ENCODE measurements at regions not wholly inside any gene's neighbourhood (a gene's known extent, or its start where the extent isn't known, plus 50 kb on each side); places are given as distances from the start of the nearest gene placed in this dataset.

GRCh38 chr6:3654898-3655297 is 96.6 kb downstream of the PXDC1 start:
- no peaks in the 10 kb centered on the region for H3K9me3 ChIP-seq (ENCODE audit: control insufficient read depth, low read length)
- no peak overlapping the region for H3K9ac ChIP-seq (ENCODE audit: low read length)
- no peak for DNase-seq (ENCODE audit: low read depth)
- H3K27me3 ChIP-seq (replicated peaks; ENCODE audit: control insufficient read depth, insufficient read depth, low read length): no peaks in the 10 kb centered on the region
- H3K4me1 ChIP-seq (ENCODE audit: control insufficient read depth, insufficient read depth, low read length): peaks cover 4% of the 10 kb centered on the region
- no peak overlapping the region for H3K4me3 ChIP-seq (ENCODE audit: low read length)
- H3K36me3 ChIP-seq (ENCODE audit: control insufficient read depth, insufficient read depth, low read length, severe bottlenecking): no peaks in the 10 kb centered on the region

GRCh38 chr6:3654436-3654835 is 97.1 kb downstream of the PXDC1 start:
- Histone ChIP-seq H3K4me3 (ENCODE audit: low read length) (no peak overlapping the region), H3K9me3 (ENCODE audit: control insufficient read depth, low read length) (no peaks in the 10 kb centered on the region), H3K27me3 (replicated peaks; ENCODE audit: control insufficient read depth, insufficient read depth, low read length) (no peaks in the 10 kb centered on the region), H3K36me3 (ENCODE audit: control insufficient read depth, insufficient read depth, low read length, severe bottlenecking) (no peaks in the 10 kb centered on the region), H3K9ac (ENCODE audit: low read length) (no peak overlapping the region), H3K4me1 (ENCODE audit: control insufficient read depth, insufficient read depth, low read length) (peaks cover 4% of the 10 kb centered on the region)
- DNase-seq (ENCODE audit: low read depth): no peak

- no peaks in the 10 kb centered on the region for H3K4me1 ChIP-seq (ENCODE audit: control insufficient read depth, insufficient read depth, low read length)
- no peaks in the 10 kb centered on the region for H3K36me3 ChIP-seq (ENCODE audit: control insufficient read depth, insufficient read depth, low read length, severe bottlenecking)
Measured at GRCh38 chr6:3653528-3654070, 97.9 kb downstream of the PXDC1 start.

GRCh38 chr6:3651698-3652229 is 99.7 kb downstream of the PXDC1 start:
- no peak for DNase-seq (ENCODE audit: low read depth)

More at GRCh38 chr6:3653528-3654070, 97.9 kb downstream of the PXDC1 start:
- Histone ChIP-seq H3K4me3 (ENCODE audit: low read length) (no peak overlapping the region), H3K27me3 (replicated peaks; ENCODE audit: control insufficient read depth, insufficient read depth, low read length) (no peaks in the 10 kb centered on the region), H3K9ac (ENCODE audit: low read length) (no peak overlapping the region), H3K9me3 (ENCODE audit: control insufficient read depth, low read length) (peaks cover 7% of the 10 kb centered on the region)
- no peak for DNase-seq (ENCODE audit: low read depth)

DNA sequence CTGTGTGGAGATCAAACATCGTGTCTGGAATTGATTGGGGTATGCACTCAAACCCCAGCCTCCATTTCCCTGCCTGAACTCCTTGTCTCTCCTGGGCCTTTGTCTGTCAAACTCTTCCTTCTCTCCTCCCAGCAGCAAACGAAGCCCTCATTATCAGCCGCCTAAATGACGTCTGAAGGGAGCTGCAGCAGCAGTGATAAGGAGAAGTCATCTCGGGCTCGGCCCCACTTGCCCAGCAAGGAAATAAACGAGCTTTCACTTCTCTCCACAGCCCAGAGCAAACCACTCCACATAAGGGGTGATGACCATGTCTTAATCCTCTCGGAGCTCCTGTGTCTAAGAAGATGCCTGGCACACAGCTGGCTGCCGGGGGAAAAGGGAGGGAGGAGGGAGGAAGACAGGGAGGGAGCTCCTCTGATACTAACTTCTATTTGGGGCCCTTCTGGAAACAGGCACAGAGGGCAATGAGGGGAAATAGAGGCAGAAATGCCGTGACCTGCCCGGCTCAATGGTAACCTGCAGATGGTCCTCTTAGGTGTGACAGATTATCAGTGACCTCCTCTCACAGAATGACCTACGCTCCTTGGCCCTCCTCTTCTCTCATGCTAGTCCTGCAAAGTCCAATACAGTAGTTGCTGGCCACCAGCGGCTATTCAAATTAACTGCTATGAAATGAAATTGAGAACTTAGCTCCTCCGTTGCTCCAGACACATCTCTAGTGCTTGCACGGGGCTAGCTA is 100.4 kb downstream of the PXDC1 start:
- Histone ChIP-seq H3K9me3 (ENCODE audit: control insufficient read depth, low read length) (peaks cover 7% of the 10 kb centered on the region), H3K27me3 (replicated peaks; ENCODE audit: control insufficient read depth, insufficient read depth, low read length) (peaks cover 2% of the 10 kb centered on the region), H3K36me3 (ENCODE audit: control insufficient read depth, insufficient read depth, low read length, severe bottlenecking) (no peaks in the 10 kb centered on the region), H3K4me1 (ENCODE audit: control insufficient read depth, insufficient read depth, low read length) (no peaks in the 10 kb centered on the region), H3K9ac (ENCODE audit: low read length) (no peak overlapping the region), H3K4me3 (ENCODE audit: low read length) (no peak overlapping the region)
- DNase-seq (ENCODE audit: low read depth): no peak

More at GRCh38 chr6:3651698-3652229, 99.7 kb downstream of the PXDC1 start:
- Histone ChIP-seq H3K9me3 (ENCODE audit: control insufficient read depth, low read length) (peaks cover 7% of the 10 kb centered on the region), H3K4me1 (ENCODE audit: control insufficient read depth, insufficient read depth, low read length) (no peaks in the 10 kb centered on the region), H3K36me3 (ENCODE audit: control insufficient read depth, insufficient read depth, low read length, severe bottlenecking) (no peaks in the 10 kb centered on the region), H3K4me3 (ENCODE audit: low read length) (no peak overlapping the region), H3K27me3 (replicated peaks; ENCODE audit: control insufficient read depth, insufficient read depth, low read length) (peaks cover 2% of the 10 kb centered on the region), H3K9ac (ENCODE audit: low read length) (no peak overlapping the region)

- H3K9me3 ChIP-seq (ENCODE audit: control insufficient read depth, low read length): peaks cover 7% of the 10 kb centered on the region
- DNase-seq (ENCODE audit: low read depth): no peak
- H3K4me1 ChIP-seq (ENCODE audit: control insufficient read depth, insufficient read depth, low read length): no peaks in the 10 kb centered on the region
- H3K36me3 ChIP-seq (ENCODE audit: control insufficient read depth, insufficient read depth, low read length, severe bottlenecking): no peaks in the 10 kb centered on the region
- no peak overlapping the region for H3K9ac ChIP-seq (ENCODE audit: low read length)
- peaks cover 2% of the 10 kb centered on the region for H3K27me3 ChIP-seq (replicated peaks; ENCODE audit: control insufficient read depth, insufficient read depth, low read length)
- H3K4me3 ChIP-seq (ENCODE audit: low read length): no peak overlapping the region
Measured at GRCh38 chr6:3650076-3650958, 101.2 kb downstream of the PXDC1 start.

DNA sequence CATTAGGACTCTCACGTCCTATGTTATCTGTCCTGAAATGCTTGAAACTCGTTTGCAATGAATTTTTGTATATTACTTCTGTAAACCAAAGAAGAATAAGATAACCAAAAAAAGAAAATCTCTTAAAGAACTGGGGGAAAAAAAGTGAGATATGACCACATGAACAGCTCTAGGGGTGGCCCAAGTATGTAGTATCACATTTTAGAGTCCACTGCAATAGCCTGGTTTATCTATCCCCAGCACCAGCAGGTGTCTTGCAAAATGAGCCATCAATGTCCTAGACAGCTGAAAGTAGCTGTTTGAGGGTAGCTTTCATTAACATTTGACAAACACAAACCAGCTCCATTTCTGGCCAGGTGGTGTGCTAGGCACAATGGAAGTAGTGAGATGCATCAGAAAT is 102.8 kb downstream of the PXDC1 start:
- no peak for DNase-seq (ENCODE audit: low read depth)
- no peaks in the 10 kb centered on the region for H3K36me3 ChIP-seq (ENCODE audit: control insufficient read depth, insufficient read depth, low read length, severe bottlenecking)
- H3K4me1 ChIP-seq (ENCODE audit: control insufficient read depth, insufficient read depth, low read length): no peaks in the 10 kb centered on the region
- H3K9me3 ChIP-seq (ENCODE audit: control insufficient read depth, low read length): peaks cover 7% of the 10 kb centered on the region
- peaks cover 2% of the 10 kb centered on the region for H3K27me3 ChIP-seq (replicated peaks; ENCODE audit: control insufficient read depth, insufficient read depth, low read length)
- no peak overlapping the region for H3K4me3 ChIP-seq (ENCODE audit: low read length)
- no peak overlapping the region for H3K9ac ChIP-seq (ENCODE audit: low read length)

DNA sequence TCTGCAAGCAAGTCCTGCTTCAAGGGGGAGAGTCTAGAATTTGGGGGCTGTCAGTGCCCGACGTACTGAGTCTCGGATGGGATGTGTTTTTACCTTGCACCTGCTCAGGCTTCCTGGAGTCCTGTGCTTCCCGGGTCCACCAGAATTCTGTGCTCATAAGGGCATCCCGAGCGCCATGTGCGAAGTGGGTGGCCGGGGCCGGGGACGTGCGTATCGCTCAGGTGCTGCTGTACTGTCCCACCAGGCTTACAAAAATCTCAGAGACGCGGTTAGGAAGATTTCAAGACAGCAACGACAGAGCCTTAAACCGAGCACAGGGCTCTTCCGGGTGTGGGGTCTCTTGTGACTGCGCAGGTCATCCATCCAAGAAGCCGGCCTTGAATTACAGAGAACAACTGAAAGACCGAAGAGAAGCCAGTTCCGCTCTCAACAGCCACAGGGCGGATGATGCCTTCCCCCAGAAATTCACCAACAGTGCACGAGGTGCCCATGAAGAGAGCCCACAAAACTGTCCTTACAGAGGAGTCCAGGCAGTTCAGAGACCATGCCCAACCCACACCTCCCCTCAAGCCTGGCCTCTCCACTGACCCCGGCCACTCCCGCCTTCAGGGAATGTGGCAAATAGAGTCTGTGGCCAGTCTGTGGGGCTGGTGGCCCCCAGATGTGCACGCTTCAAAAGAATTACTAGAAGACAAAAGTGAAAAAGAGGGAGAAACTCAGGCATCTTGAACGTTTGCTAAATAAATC is 104.7 kb downstream of the PXDC1 start:
- no peaks in the 10 kb centered on the region for H3K4me1 ChIP-seq (ENCODE audit: control insufficient read depth, insufficient read depth, low read length)
- H3K4me3 ChIP-seq (ENCODE audit: low read length): no peak overlapping the region
- peaks cover 2% of the 10 kb centered on the region for H3K27me3 ChIP-seq (replicated peaks; ENCODE audit: control insufficient read depth, insufficient read depth, low read length)
- H3K9me3 ChIP-seq (ENCODE audit: control insufficient read depth, low read length): peaks cover 7% of the 10 kb centered on the region
- DNase-seq (ENCODE audit: low read depth): no peak
- H3K9ac ChIP-seq (ENCODE audit: low read length): no peak overlapping the region
- H3K36me3 ChIP-seq (ENCODE audit: control insufficient read depth, insufficient read depth, low read length, severe bottlenecking): no peaks in the 10 kb centered on the region

- Histone ChIP-seq H3K36me3 (ENCODE audit: control insufficient read depth, insufficient read depth, low read length, severe bottlenecking) (no peaks in the 10 kb centered on the region), H3K4me3 (ENCODE audit: low read length) (no peak overlapping the region), H3K9ac (ENCODE audit: low read length) (no peak overlapping the region), H3K4me1 (ENCODE audit: control insufficient read depth, insufficient read depth, low read length) (no peaks in the 10 kb centered on the region), H3K9me3 (ENCODE audit: control insufficient read depth, low read length) (peaks cover 7% of the 10 kb centered on the region), H3K27me3 (replicated peaks; ENCODE audit: control insufficient read depth, insufficient read depth, low read length) (peaks cover 2% of the 10 kb centered on the region)
- no peak for DNase-seq (ENCODE audit: low read depth)
Measured at GRCh38 chr6:3644739-3645012, 106.8 kb downstream of the PXDC1 start.

GRCh38 chr6:3643921-3644738 is 107.4 kb downstream of the PXDC1 start:
- H3K36me3 ChIP-seq (ENCODE audit: control insufficient read depth, insufficient read depth, low read length, severe bottlenecking): no peaks in the 10 kb centered on the region
- H3K4me3 ChIP-seq (ENCODE audit: low read length): no peak overlapping the region
- H3K27me3 ChIP-seq (replicated peaks; ENCODE audit: control insufficient read depth, insufficient read depth, low read length): peaks cover 2% of the 10 kb centered on the region
- no peak for DNase-seq (ENCODE audit: low read depth)
- H3K9ac ChIP-seq (ENCODE audit: low read length): no peak overlapping the region
- H3K9me3 ChIP-seq (ENCODE audit: control insufficient read depth, low read length): peaks cover 6% of the 10 kb centered on the region
- H3K4me1 ChIP-seq (ENCODE audit: control insufficient read depth, insufficient read depth, low read length): no peaks in the 10 kb centered on the region
